ENCODE measurements at regions not wholly inside any gene's neighbourhood (a gene's known extent, or its start where the extent isn't known, plus 50 kb on each side); places are given as distances from the start of the nearest gene placed in this dataset.

DNA sequence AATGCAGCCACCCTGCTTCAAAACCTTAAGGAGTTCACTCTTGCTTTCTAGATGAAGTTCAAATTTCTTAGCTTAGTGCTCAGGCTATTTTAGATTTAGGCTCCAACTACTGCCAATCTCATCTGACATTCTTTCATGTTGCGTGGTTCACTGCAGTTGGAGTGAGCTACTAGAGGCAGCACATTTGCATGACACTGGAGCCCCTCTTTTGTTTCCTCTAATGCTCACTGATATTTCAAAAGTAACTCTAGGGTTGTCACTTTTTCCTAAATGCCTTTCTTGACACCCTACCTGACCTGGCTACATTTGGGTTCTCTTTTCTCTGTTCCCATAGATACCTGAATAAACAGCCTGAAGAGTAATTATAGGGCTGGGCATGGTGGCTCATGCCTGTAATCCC is 586.5 kb upstream of the GOT2 start:
- DNase-seq (ENCODE audit: extremely low read depth in 1 of 2, low read depth in 1 of 2): no peak

- no peak for DNase-seq (ENCODE audit: extremely low read depth in 1 of 2, low read depth in 1 of 2)
These were observed 585.8 kb upstream of the GOT2 start for GRCh38 chr16:59319871-59320270.

- no peak for DNase-seq (ENCODE audit: extremely low read depth in 1 of 2, low read depth in 1 of 2)
These were observed 571.7 kb upstream of the GOT2 start for GRCh38 chr16:59305850-59306249.

DNA sequence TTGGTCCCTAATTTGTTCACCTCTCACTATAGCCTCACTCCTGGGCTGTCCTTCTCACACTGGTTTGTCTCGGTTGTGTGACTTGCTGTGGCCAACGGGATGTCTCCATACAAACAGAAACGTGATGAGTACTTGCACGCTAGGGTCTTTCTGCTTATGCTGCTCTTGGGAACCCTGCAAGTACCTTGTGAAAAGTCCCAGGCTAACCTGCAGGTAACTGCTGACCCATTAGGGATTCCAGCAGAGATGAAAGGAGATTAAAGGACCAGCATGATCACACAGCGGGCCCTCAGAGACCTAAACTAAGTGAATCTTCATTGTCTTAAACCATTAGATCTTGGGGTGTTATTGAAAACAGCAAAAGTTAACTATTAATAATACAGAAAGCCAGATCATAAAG is 562.8 kb upstream of the GOT2 start:
- no peak for DNase-seq (ENCODE audit: extremely low read depth in 1 of 2, low read depth in 1 of 2)

DNA sequence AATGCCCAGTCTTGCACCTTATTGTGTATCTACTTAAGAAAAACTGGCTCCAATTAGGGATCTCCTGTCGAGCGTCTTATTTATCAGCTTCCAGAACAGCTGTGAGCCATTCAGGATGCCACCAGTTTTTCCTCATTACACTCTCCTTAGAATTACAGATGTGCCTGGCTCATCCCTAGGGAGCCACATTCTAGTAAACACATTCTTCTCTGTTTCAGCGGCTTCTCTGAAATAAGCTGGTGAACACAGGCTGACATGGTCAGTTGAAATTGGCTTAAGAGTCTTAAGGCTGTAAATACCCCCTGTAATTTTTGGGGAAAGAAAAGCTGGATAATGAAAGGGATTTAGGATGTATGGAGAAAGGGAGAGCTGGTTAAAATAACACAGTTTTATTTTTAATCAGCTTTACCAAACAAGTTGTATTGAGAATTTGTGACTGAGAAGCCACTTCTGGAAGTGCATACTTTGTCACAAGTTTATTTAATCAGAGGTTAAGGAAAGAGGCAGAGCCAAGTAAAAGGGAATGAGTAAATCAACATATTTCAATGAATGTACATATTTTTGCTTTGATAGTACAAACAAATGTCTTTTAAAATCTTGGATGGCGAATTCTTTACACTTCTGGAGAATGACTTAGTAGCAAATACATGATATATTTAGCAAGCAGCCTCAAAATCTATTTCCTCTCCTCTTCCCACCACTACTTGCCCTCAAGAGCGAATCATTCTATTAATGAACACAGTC is 562.0 kb upstream of the GOT2 start:
- no peak for DNase-seq (ENCODE audit: extremely low read depth in 1 of 2, low read depth in 1 of 2)

DNA sequence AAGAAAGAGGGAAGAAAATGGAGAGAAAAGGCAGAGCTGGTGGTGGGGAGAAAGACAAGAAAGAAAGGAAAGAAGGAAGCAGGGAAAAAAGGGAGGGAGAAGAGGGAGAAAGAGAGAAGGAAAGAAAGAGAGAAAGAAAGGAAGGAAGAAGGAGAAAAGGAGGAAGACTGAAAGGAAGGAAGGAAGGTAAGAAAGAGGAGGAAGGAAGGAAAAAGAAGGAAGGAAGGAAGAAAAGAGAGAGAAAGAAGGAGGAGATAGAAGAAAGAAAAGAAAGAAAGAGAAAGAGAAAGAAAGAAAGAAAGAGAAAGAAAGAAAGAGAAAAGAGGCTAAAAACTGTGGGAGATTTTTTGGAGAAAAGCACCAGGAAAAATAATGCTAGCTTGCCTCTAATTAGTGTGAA is 561.4 kb upstream of the GOT2 start:
- no peak for DNase-seq (ENCODE audit: extremely low read depth in 1 of 2, low read depth in 1 of 2)

- no peak for DNase-seq (ENCODE audit: extremely low read depth in 1 of 2, low read depth in 1 of 2)
These were observed 556.6 kb upstream of the GOT2 start for GRCh38 chr16:59290718-59291117.

- no peak for DNase-seq (ENCODE audit: extremely low read depth in 1 of 2, low read depth in 1 of 2)
These were observed 555.0 kb upstream of the GOT2 start for GRCh38 chr16:59289151-59289550.

DNA sequence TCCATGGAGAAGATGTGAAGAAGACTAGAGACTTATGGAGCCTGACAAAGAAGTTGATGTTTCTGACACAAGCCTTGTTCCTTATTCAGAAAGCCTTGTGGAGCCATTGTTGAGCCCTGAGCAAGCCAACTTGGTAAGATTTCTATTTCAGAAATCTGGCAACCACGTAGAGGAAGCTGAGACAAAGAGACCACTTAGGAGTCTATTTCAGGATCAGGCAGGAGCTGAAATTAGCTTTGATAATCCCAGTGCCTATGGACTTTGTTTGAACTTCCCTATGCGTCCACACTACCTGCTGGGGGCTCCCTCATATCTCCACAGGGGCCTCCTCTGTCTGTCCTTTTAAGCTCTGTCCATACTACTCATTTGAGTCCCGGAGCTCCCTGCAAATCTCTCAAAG is 540.0 kb upstream of the GOT2 start:
- DNase-seq (ENCODE audit: extremely low read depth in 1 of 2, low read depth in 1 of 2): no peak

DNA sequence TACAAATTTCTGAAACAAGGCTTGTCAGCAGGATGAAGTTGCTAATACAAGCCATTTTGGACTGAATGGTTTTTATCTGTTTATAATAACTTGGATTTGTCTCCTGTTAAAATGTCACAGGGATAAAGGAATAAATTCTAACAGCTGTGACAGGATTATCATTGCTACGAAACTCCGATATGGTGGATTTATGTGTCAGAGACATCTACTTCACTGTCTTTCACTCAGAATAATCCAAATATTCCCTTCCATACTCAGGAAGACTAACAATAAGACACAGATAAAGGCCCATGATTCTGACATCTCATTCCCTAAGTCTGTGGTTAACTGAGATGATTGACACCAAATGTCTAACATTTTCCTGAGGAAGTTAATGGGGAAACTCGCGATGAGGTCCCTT is 529.8 kb upstream of the GOT2 start:
- DNase-seq (ENCODE audit: extremely low read depth in 1 of 2, low read depth in 1 of 2): no peak

GRCh38 chr16:59260892-59261291 is 526.8 kb upstream of the GOT2 start:
- DNase-seq (ENCODE audit: extremely low read depth in 1 of 2, low read depth in 1 of 2): no peak

DNA sequence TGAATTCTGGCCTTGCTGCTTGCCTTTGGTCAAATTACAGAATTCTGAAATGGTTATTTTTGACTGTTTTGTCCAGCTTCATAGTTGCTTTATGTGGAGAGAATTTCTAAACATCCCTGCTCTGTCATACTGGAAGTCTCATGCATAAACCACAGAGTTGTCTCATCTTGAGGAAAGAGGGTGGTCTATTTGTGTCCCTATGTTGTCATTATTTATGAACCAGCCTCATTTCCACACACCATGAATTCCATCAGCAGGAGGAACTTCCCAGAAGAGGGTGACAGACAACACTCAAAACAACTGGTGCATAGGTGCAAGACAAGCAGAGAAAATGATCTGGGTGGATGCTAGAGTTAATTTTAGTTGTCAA is 525.8 kb upstream of the GOT2 start:
- no peak for DNase-seq (ENCODE audit: extremely low read depth in 1 of 2, low read depth in 1 of 2)

DNA sequence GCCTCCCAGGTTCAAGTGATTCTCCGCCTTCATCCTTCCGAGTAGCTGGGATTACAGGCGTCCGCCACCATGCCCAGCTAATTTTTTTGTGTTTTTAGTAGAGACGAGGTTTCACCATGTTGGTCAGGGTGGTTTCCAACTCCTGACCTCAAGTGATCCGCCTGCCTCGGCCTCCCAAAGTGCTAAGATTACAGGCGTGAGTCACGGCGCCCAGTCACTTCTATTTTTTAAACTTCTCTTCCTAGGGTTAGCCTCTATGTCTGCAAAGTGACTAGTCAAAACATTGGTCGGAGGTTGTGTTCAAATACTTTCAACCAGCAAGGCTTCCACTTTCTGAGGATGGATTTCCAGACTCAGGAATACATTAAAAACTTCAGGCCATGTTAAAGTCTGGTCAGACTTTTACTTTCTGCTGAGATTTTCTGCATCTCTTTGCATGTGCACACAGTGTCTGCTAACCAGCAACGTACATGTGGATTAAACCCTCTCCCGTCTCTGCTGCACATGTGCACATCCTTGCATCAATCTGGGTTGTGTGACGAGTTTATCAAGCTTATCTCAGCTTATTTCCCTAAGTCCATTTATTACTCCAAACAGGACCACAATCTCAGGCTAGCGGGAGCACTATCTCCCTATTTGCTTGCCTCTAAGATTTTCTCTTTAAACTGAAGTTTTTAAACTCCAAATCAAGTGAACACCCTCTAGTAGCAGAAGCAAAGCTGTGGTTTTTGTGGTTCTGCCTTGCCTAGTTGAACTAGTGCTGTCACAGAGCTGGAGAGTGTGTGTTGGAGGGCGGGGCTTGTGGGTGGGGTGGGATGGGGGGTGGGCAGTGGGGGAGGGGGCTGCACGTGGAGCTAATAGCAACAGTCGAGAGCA is 525.2 kb upstream of the GOT2 start:
- DNase-seq (ENCODE audit: extremely low read depth in 1 of 2, low read depth in 1 of 2): no peak

- no peak for DNase-seq (ENCODE audit: extremely low read depth in 1 of 2, low read depth in 1 of 2)
These were observed 518.2 kb upstream of the GOT2 start for GRCh38 chr16:59252317-59252716.

DNA sequence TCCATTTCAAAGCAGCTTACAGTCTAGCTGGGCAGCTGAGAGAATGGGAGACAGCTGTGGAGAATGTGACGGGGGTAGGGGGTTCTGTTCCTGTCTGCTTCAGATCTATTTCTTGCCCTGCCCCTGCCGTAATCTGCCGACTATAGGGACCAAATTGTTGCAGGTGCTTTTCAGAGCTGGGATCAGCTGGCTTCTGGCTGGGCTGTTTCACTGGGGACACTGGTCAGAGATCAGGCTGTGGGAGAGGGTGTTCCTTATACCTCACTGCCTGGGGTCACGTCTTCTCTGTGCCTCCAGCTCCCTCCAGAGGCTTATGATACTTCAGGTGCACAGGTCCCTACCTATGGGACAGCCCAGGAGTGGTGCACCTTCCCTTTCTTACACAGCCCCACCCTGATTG is 514.9 kb upstream of the GOT2 start:
- no peak for DNase-seq (ENCODE audit: extremely low read depth in 1 of 2, low read depth in 1 of 2)

- DNase-seq (ENCODE audit: extremely low read depth in 1 of 2, low read depth in 1 of 2): no peak
These were observed 508.4 kb upstream of the GOT2 start for GRCh38 chr16:59242556-59242955.

GRCh38 chr16:59238246-59238645 is 504.1 kb upstream of the GOT2 start:
- DNase-seq (ENCODE audit: extremely low read depth in 1 of 2, low read depth in 1 of 2): no peak

DNA sequence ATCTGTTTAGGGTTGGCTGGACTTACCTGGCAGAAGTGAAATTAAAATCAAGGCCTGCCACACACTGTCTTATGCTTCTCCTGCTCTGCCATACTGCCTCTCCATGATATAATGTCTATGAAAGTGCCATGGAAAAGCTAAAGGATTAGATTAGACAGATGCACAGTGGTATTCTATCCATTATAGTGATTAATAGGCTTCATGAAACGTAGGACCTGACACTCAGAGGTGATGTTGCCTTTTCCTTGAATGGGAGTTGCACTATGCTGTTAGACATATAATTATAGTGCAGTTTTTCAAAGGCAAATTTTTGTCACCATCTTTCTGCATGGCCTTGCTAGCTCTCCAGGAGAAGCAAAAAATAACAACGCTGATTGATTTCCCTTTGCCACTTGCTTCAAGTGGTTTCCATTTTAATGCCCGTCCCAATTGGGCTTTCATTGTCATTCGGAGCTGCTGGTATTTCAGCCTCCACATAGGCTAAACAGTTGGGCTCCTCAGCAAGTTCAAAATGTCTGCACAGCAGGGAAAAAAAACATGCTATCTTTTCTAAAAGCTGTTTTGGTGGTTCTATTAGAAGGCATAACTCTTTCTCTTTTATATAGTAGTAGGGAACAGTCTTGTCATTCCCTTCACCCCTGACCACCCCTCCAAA is 502.8 kb upstream of the GOT2 start:
- DNase-seq (ENCODE audit: extremely low read depth in 1 of 2, low read depth in 1 of 2): no peak

DNA sequence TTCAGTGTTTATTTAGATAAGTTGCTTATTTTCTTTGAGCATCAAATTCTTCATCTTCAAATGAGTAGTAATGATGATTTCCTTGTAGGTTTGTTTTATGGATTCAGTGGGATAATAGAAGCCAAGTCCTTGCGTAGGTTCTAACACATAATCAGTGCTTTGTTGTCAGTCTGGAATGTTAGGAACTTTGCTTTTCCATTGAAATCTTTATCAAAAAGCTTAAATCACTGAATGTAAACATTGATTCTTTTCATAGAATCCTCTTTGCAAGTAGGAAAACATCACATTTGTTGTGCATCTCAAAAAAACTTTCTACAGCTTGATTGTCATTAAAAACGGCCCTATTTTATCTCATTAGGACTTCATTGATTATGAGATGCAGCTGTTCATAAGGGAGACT is 490.3 kb upstream of the GOT2 start:
- no peak for DNase-seq (ENCODE audit: extremely low read depth in 1 of 2, low read depth in 1 of 2)

GRCh38 chr16:59220011-59220410 is 485.9 kb upstream of the GOT2 start:
- DNase-seq (ENCODE audit: extremely low read depth in 1 of 2, low read depth in 1 of 2): no peak

GRCh38 chr16:59216291-59216690 is 482.2 kb upstream of the GOT2 start:
- DNase-seq (ENCODE audit: extremely low read depth in 1 of 2, low read depth in 1 of 2): no peak

DNA sequence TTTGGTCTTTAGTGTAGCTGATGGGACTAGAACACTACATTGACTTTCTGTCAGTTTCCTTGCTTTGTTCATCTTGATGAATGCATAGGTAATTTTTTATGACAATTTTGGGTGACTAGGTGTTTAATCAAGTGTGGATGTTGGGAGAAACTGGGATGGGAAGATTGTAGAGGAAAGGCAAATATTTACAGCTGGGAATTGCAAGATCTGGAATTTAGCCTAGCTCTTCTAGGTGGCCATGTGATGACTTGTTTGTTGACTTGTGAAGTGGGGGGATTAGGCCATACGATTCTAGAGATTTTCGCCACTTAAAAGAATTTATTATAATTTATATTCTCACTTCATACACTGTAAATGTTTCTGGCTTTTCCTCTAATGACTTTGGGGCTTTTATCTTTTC is 480.3 kb upstream of the GOT2 start:
- DNase-seq (ENCODE audit: extremely low read depth in 1 of 2, low read depth in 1 of 2): no peak
